Neuron (in vitro differentiated cells): ENCODE measurements at regions not wholly inside any gene's neighbourhood (a gene's known extent, or its start where the extent isn't known, plus 50 kb on each side); places are given as distances from the start of the nearest gene placed in this dataset.

Source experiments
- H2AFZ ChIP-seq: one replicate; pipeline ENCODE4 v1.6.1; 2013; ENCODE audit warnings: low read depth, mild to moderate bottlenecking, inconsistent platforms, low read length, moderate library complexity
- H3K27me3 ChIP-seq: one replicate; pipeline ENCODE4 v1.6.1; 2013; ENCODE audit warnings: low read length; ENCODE audit not compliant: insufficient read depth
- H3K36me3 ChIP-seq: one replicate; pipeline ENCODE4 v1.6.1; 2013; ENCODE audit warnings: low read length; ENCODE audit not compliant: insufficient read depth
- H3K4me1 ChIP-seq: one replicate; pipeline ENCODE4 v1.6.1; 2013; ENCODE audit warnings: low read length; ENCODE audit not compliant: insufficient read depth
- H3K4me3 ChIP-seq: 2 replicates; pipeline ENCODE4 v1.5.1; 2013; ENCODE audit warnings: mild to moderate bottlenecking, low read length, moderate library complexity
- H3K9me3 ChIP-seq: one replicate; pipeline ENCODE4 v1.6.1; 2013; ENCODE audit warnings: low read length

DNA sequence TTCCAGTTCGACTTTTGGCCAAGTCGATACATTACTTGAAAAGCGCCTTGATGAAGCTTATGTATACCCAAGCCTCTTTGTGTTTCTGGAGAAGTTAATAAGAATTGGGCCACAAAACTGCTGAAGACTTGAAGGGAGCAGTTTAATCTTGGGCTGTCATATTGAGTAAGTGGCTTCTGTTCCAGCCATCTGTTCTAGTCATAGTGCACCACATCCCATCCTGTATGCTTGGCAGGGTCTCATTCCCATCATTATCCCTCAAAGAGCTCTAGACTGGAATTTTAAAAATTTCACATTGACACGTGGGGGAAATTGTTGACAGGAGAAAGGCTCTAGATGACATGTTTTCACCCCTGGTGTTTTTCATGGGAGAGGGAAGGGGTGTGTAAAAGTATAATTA is 196.6 kb upstream of the PLPP4 start:
- no peaks in the 10 kb centered on the region for H3K36me3 ChIP-seq
- peaks cover 5% of the 10 kb centered on the region for H3K27me3 ChIP-seq
- H3K4me3 ChIP-seq: no peak overlapping the region
- H3K9me3 ChIP-seq: no peaks in the 10 kb centered on the region
- H2AFZ ChIP-seq: no peak overlapping the region
- H3K4me1 ChIP-seq: no peaks in the 10 kb centered on the region

DNA sequence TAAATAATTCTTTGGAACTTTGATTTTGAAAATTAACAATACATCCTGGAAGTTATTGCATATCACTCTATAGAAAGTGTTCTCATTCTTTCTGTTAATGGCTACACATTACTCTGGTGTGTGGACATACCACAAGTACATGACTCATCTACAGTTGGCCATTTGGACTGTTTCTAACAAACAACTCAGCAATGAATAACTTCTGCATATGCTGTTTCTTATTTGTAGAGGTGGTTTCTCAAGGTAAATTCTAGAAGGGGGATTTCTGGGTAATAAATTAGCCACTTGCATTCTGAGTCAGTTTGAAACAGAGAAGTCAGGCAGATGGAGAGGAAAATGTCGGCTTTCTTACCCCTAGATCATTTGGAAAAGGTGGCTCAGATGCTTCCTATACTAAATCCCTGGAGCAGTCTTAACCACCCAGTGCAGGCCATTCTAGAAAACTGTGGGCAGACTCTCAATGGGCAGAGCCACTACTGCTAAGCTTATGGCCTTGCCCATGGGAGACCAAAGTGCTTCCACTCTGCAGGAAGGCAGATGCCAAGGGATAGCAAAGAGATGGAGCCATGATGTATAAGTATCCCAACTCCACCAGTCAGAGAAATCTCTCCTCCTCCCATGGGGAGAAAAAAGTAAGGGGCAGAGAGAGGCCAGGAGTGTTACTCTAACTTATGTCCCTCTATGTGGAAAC is 194.0 kb upstream of the PLPP4 start:
- Histone ChIP-seq H3K4me3 (no peak overlapping the region), H3K27me3 (peaks cover 5% of the 10 kb centered on the region), H3K9me3 (no peaks in the 10 kb centered on the region), H2AFZ (no peak overlapping the region), H3K4me1 (no peaks in the 10 kb centered on the region), H3K36me3 (no peaks in the 10 kb centered on the region)

GRCh38 chr10:120266022-120266421 is 191.0 kb upstream of the PLPP4 start:
- Histone ChIP-seq H3K4me3 (no peak overlapping the region), H3K27me3 (peaks cover 5% of the 10 kb centered on the region), H2AFZ (no peak overlapping the region), H3K36me3 (no peaks in the 10 kb centered on the region), H3K4me1 (no peaks in the 10 kb centered on the region), H3K9me3 (no peaks in the 10 kb centered on the region)

DNA sequence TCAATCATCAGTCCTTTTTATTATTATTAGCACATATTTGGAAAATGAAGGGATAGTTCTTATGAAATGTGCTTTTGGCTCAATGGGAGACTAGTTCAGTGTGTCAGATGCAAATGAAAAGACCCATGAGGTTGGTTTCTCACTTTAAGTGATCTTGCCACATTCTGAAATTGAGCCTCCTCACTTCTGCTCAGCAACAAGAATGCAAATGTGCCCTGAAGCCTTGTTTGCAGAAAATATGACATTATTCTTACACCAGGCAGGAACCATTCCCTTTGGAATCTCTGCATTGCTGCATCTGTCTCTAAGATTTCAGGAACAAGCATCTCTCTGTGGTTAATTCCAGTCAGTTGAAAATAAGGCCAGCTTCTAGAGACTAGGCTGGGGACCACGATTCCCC is 186.1 kb upstream of the PLPP4 start:
- H3K4me1 ChIP-seq: no peaks in the 10 kb centered on the region
- H3K36me3 ChIP-seq: no peaks in the 10 kb centered on the region
- no peaks in the 10 kb centered on the region for H3K9me3 ChIP-seq
- no peak overlapping the region for H2AFZ ChIP-seq
- H3K27me3 ChIP-seq: no peaks in the 10 kb centered on the region
- no peak overlapping the region for H3K4me3 ChIP-seq

GRCh38 chr10:120271696-120272095 is 185.3 kb upstream of the PLPP4 start:
- H3K27me3 ChIP-seq: no peaks in the 10 kb centered on the region
- no peaks in the 10 kb centered on the region for H3K9me3 ChIP-seq
- no peaks in the 10 kb centered on the region for H3K4me1 ChIP-seq
- no peak overlapping the region for H3K4me3 ChIP-seq
- no peaks in the 10 kb centered on the region for H3K36me3 ChIP-seq
- no peak overlapping the region for H2AFZ ChIP-seq

DNA sequence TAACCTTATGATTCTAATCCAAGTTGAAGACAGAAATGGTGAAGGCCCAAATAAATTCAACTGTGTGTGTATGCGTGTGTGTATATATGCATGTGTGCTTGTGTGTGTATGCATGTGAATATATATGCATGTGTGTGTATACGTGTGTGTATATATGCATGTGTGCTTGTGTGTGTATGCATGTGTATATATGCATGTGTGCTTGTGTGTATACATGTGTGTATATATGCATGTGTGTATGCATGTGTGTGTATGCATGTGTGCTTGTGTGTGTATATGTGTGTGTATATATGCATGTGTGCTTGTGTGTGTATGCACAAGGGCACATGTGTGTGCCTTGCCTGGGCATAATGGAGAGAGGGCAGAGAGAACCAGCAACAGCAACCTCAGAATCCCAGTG is 184.7 kb upstream of the PLPP4 start:
- H3K36me3 ChIP-seq: no peaks in the 10 kb centered on the region
- no peak overlapping the region for H3K4me3 ChIP-seq
- no peaks in the 10 kb centered on the region for H3K4me1 ChIP-seq
- no peaks in the 10 kb centered on the region for H3K9me3 ChIP-seq
- no peaks in the 10 kb centered on the region for H3K27me3 ChIP-seq
- H2AFZ ChIP-seq: no peak overlapping the region

DNA sequence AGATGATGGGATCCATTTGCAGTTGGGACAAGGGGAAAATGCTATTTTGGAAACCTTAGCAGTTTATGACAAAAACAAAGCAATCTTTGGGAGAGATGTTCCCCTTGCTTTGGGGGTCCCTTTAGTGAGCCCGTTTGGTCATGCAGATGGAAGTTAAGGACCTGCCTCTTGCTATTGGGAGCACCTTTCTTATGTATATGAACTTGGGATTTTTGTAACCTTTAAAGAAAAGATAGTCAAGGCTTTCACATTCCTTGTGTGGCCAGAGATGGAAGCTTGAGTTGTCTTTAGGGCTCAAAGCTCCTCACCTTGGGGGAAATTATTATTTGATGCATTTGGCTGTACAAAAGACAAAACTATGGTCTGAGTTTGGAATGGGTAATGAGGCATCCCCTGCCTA is 179.0 kb upstream of the PLPP4 start:
- no peak overlapping the region for H3K4me3 ChIP-seq

DNA sequence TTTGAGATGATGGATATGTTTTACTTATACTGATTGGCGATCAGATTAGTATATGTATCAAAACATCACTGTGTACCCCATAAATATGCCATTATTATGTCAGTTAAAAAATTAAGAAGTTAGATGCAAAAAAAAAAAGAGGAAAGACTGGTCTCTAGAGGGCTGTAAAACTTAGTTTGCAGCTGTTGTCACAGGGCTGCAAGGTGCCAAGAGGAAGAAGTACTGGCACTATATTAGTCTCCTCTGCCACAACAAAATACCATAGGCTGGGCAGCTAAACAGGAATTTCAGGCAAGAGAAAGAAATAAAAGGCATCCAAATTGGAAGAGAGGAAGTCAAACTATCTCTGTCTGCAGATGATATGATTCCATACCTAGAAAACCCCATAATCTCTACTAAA is 177.8 kb upstream of the PLPP4 start:
- H3K9me3 ChIP-seq: no peaks in the 10 kb centered on the region
- no peak overlapping the region for H2AFZ ChIP-seq
- no peaks in the 10 kb centered on the region for H3K36me3 ChIP-seq

More for the DNA sequence above, 179.0 kb upstream of the PLPP4 start:
- Histone ChIP-seq H2AFZ (no peak overlapping the region), H3K4me1 (no peaks in the 10 kb centered on the region), H3K36me3 (no peaks in the 10 kb centered on the region), H3K27me3 (no peaks in the 10 kb centered on the region), H3K9me3 (no peaks in the 10 kb centered on the region)

GRCh38 chr10:120282421-120282820 is 174.6 kb upstream of the PLPP4 start:
- Histone ChIP-seq H3K4me1 (no peaks in the 10 kb centered on the region), H3K36me3 (no peaks in the 10 kb centered on the region), H3K27me3 (peaks cover 6% of the 10 kb centered on the region), H3K4me3 (no peak overlapping the region), H3K9me3 (no peaks in the 10 kb centered on the region), H2AFZ (no peak overlapping the region)

More for the DNA sequence above, 177.8 kb upstream of the PLPP4 start:
- Histone ChIP-seq H3K4me3 (no peak overlapping the region), H3K27me3 (no peaks in the 10 kb centered on the region), H3K4me1 (no peaks in the 10 kb centered on the region)

DNA sequence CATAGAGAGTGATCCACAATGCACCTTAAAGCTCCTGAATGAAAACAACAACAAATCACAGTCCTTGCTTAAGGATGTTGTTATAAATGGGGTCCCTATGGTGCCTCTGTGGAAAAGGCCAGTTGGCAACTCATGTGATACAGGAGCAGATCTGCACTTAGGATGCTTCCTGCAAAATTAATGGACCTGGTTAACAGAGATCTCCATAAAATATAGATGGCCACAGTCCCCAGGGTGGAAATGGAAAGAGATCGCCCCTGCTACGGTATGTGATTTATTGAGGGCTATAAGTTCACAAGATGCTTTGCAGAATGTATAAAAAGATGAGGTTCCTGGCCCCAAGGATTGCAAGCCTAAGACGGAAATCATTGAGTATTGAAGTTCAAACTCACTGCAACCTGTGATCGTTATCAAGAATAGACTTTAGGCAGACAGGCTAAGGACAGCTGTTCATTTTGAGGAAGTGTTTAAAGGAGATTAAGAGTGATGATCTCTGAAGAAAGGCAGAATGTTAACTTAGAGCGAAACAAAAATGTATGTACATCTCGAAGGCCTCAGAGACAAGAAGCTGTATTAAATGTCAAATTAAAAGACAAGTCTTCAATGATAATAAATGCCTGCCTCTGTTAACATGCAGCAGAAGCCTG is 174.1 kb upstream of the PLPP4 start:
- Histone ChIP-seq H3K36me3 (no peaks in the 10 kb centered on the region), H3K27me3 (peaks cover 6% of the 10 kb centered on the region), H3K4me3 (no peak overlapping the region), H3K9me3 (no peaks in the 10 kb centered on the region), H3K4me1 (no peaks in the 10 kb centered on the region), H2AFZ (no peak overlapping the region)

DNA sequence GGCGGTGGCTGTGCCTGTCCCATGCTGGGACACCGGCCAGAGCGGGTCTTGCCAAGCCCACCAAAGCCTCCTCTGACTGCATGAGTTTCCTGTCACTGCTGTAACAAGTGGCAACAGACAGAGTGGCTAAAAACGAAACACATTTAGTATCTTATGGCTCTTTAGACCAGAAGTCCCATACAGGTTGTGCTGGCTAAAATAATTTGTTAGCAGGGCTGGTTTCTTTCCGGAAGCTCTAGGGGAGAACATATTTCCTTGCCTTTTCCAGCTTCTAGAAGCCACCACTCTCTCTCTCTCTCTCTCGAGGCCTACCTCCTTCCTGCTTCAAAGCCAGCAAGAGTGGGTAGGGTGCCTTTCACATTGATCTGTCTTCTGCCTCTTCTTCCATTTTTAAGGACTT is 171.6 kb upstream of the PLPP4 start:
- H3K9me3 ChIP-seq: no peaks in the 10 kb centered on the region
- no peak overlapping the region for H3K4me3 ChIP-seq
- H3K36me3 ChIP-seq: no peaks in the 10 kb centered on the region
- H3K4me1 ChIP-seq: no peaks in the 10 kb centered on the region
- no peak overlapping the region for H2AFZ ChIP-seq
- peaks cover 6% of the 10 kb centered on the region for H3K27me3 ChIP-seq

DNA sequence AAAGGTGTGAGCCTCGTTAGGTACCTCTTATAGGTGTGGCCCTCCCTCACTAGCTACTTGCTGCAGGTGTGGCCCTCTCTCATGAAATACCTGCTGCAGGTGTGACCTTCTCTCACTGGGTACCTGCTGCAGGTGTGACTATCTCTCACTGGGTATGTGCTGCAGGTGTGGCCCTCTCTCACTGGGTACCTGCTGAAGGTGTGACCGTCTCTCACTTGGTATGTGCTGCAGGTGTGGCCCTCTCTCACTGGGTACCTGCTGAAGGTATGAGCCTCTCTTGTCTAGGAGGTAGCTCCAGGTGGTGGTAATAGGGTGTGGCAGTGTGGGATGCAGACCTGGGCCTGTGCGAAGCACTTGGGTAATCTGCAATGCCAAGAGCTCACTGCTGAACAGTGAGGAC is 170.7 kb upstream of the PLPP4 start:
- Histone ChIP-seq H3K9me3 (no peaks in the 10 kb centered on the region), H3K36me3 (no peaks in the 10 kb centered on the region), H2AFZ (no peak overlapping the region), H3K4me1 (no peaks in the 10 kb centered on the region), H3K4me3 (no peak overlapping the region), H3K27me3 (peaks cover 6% of the 10 kb centered on the region)

- no peaks in the 10 kb centered on the region for H3K27me3 ChIP-seq
- H3K36me3 ChIP-seq: no peaks in the 10 kb centered on the region
- no peak overlapping the region for H3K4me3 ChIP-seq
- no peaks in the 10 kb centered on the region for H3K4me1 ChIP-seq
- no peak overlapping the region for H2AFZ ChIP-seq
- no peaks in the 10 kb centered on the region for H3K9me3 ChIP-seq
Observed at GRCh38 chr10:120300513-120300912, 156.5 kb upstream of the PLPP4 start.

GRCh38 chr10:120308589-120308988 is 148.4 kb upstream of the PLPP4 start:
- Histone ChIP-seq H3K27me3 (no peaks in the 10 kb centered on the region), H3K36me3 (no peaks in the 10 kb centered on the region)

More at GRCh38 chr10:120308589-120308988, 148.4 kb upstream of the PLPP4 start:
- no peaks in the 10 kb centered on the region for H3K4me1 ChIP-seq
- H2AFZ ChIP-seq: no peak overlapping the region
- no peaks in the 10 kb centered on the region for H3K9me3 ChIP-seq
- H3K4me3 ChIP-seq: no peak overlapping the region
